Brain pericyte (primary cell): ENCODE measurements at regions not wholly inside any gene's neighbourhood (a gene's known extent, or its start where the extent isn't known, plus 50 kb on each side); places are given as distances from the start of the nearest gene placed in this dataset.
A peak's percentile ranks its signal among the peaks of the same experiment; 100 is the strongest.
"Not testable (repeated sequence)": the region's sequence is repeated elsewhere in the genome, so short reads cannot be mapped to it uniquely, and the experiment has no call there.

Experiments
- DNase-seq: peaks from one replicate; pipeline ENCODE4 v3.0.0-alpha.2; 2012; ENCODE audit warnings: low read depth, low spot score

DNA sequence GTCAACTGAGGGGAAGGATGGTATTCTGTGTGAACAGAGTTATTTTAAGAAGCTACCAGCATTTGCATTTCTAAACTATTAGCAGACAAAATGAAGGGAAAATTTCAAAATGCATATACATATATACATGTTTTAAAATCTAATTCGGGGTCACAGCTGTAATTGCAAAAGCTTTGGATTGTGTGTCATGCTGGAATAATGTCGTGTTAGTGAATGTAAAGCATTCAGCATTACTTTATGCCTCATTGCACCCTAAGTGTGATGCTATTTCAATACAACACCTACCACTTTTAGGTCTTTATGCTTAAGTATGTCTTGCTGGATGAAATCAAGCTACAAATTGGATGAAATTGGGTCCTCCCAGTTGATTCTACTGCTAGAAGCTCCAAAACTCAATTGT, 687.6 kb upstream of the MEF2C start:
- DNase-seq, result no peak

DNA sequence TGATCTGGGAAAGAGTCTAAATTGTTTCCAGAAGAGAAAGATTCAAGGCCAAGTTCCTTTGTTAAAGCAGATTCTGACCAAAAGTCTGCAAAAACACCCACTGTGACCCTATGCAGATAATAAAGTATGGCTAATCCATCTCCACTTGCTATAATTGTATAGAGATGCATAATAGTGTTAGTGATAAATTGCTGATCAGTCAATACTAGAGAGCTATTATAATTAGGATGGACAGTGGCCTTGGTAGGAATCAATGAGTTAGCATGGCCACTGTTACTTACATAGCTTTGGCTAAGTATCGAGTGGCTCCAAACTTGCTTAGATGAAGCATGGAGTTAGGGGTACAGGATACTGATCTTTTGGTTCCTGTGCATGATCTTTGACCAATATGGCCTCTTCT, 683.4 kb upstream of the MEF2C start:
- DNase-seq, result no peak

DNA sequence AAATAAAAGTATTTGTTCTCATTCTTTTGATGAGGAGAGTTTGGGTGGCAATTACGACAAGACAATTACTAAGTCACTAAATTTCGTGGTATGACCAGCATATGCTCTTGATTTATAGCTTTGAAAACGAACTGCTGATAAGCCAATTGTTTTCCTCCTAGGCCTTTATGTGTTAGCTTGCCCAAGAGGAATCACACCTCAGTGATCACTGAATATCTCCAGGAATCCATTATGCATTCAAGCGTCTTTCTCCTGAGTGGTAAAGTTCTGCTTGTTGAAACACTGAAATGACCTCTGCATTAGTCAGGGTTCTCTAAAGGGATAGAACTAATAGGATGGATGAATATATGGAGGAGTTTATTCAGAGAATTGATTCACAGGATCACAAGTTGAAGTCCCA, 677.7 kb upstream of the MEF2C start:
- no peak for DNase-seq

DNA sequence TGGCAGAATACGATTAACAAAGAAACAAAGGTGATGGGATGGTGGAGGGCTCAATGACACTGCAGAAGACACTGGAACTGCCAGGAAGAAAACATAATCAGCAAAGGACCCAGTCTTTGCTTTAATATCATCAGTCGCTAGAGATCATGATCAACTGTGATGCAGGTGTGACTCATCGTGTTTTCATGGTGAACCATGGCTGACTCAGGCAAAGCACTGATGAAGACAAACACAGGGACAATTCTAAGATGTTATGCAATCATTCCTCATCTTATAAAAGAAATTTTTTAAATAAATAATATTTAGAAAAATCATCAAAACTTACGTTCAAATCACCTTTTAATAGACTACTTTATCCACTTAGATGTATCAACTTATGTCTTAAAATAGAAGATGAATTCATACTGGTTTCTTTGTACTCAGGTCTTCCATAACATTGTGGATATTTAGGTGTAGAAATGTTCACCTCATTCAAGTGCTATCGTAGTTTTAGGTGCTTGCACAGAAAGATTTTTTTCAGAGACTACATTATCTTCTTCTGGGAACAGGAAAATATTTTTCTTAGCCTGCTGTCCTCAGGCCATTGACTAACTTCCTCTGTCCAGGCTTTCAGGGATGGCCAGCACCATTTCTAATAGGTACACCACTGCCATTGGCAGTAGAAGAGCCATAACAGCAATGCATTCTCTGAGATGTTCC, 673.4 kb upstream of the MEF2C start:
- DNase-seq, result peak; percentile 6

DNA sequence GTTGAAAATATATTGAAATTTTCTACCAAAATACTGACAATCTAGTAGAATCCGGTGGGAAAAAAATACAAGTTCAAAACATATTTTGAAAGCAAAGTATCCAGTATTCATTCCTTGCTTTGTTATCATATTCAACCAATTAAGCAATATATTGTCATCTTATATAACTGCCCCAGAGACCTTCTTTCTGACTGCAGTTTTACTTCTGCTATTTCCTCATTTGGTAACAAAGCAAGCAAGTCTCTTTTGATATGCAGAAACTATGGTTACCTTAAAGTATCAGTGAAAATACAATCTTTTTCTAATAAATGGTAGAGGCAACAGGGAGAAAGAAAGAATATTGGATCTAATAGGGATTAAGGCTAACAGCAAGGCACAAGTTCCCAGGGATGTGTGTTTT, 663.7 kb upstream of the MEF2C start:
- no peak for DNase-seq

DNA sequence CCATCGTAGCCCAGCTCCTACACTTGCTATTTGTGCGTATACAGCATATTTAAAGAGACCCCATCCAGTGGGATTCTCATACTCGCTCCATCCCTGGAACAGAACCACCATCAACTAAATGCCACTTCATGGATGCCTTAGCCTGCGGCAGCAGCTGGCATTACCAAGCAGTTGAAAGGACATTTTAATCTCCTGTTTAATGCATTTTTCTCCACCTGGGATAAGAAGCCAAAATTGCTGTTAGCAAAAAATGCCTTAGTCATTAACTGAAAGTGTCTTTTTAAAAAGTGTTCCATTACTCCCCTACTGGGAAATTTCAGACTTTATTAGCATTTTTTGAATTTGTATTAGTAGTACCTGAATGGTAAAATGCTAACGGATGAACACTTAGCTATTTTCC, 662.6 kb upstream of the MEF2C start:
- no peak for DNase-seq

DNA sequence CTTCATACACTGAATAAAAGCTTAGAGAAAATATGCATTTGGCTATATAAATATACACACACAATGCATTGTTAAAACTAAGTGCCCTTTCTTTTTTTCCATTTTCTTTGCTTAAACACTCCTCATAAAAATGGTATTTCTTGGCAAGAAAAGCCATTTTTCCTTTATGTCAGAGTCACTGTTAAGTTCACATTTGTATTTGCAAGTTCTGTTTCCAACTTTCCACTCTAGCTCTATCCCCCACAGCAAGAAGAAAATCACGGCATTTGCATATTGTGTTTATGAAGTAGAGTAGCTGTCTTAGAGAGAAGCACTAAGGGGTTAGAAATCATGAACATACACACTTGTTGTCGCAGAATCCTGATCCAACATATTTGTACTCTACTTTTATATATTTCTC, 662.1 kb upstream of the MEF2C start:
- no peak for DNase-seq

DNA sequence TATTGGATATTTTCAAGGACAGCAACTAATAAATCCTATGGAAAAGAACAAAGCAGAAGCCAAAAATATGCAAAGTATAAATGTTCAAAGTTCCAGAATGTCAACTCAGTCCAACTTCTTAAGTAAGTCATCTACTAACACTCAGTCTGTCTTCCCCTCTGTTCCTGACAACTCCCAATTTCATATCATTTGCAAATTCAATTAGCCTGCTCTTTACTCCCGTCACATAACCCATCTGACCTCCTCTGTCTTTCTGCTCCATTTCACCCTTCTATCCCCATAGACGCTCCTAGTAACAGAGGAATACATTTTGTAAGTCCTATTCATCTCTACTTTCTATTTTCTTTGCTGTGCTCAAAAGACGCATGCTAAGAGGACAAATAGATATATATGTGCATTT, 659.8 kb upstream of the MEF2C start:
- DNase-seq, result no peak

DNA sequence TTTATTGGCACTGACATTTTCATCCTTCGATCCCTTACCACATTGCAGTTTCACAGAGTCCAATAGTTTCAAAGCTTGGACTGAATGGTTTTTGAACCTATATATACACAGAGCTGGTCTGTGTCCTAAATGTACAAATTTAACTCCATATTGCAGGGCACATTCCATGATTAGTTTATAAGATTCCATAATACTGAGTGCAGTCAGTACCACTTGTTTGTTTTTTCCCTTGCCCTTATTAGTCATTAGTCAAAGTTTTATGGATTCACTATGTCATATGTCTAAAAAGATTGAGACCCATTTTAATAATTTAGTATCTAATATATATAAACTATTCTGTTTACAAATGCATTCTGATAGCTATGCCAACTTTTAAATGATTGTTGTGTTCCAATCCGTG, 654.8 kb upstream of the MEF2C start:
- no peak for DNase-seq

DNA sequence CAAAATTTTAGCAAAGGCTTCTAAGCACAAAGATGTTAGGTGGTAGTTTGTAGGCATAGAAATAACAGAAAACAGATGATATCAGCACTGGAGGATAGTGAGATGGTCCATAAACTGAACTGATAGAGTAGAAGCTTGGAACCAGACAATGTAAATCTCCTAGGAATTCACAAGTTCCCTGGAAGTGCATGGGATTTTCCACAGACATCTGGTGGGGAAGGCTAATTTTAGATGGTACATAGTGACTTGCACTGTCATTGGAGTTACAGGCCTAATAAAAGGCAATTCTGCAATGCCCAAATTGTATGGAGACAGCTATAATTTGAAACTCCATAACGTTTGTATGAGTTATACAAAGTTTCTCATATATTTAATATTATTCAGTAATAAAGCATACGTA, 653.0 kb upstream of the MEF2C start:
- DNase-seq, result no peak

DNA sequence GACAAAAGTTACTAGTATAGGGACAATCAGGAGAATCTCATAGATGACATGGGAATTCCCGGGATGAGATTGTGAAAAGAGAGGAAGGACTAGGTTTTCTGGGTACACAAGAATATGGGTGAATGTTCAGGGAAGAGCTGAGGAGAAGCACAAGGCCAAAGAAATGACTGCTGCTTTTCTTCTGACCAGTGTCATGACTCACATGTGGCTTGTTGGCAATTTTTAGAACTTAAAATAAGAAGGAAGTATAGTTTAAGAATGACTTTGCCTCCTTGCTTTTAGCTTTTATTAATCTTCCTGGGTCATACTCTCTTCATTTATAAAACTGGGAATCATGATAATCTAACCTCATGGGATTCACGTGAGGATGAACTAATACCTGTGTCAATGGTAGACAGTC, 652.4 kb upstream of the MEF2C start:
- no peak for DNase-seq

DNA sequence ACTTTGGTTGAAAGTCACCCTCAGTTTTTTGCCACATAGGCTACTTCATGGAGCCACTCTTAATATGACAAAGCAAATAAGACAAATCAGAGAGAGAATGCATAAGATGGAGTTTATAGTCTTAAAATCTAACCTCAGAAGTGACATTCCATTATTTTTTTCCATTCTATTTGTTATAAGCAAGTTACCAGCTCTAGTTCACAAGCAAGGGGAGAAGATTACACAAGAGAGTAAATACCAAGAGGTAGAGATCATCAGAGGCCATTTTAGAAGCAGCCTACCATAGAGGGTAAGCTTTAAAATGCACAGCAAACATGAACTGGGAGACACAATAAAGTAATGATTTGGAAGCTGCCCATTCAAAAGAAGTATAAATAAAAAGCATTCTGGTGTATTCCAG, 651.3 kb upstream of the MEF2C start:
- no peak for DNase-seq

DNA sequence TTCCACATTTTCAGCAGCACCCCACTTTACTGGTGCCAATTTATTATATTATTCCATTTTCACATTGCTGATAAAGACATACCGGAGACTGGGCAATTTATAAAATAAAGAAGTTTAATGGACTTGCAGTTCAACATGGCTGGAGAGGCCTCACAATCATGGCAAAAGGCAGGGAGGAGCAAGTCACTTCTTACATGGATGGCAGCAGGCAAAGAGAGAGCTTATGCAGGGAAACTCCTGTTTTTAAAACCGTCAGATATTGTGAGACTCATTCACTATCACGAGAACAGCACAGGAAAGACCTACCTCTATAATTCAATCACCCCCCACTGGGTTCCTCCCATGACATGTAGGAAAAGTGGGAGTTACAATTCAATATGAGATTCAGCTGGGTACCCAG, 641.8 kb upstream of the MEF2C start:
- DNase-seq, result no peak

DNA sequence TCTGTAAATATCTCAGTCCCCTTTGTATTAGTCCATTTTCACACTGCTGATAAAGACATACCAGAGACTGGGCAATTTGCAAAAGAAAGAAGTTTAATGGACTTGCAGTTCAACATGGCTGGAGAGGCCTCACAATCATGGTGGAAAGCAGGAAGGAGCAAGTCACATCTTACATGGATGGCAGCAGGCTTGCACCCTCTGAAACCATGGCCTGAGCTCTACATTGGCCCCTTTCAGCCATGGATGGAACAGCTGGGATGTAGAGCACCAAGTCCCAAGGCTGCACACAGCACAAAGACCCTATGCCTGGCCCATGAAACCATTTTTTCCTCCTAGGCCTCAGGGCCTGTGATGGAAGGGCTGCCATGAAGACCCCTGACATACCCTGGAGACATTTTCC, 640.9 kb upstream of the MEF2C start:
- DNase-seq, result not testable (repeated sequence)

DNA sequence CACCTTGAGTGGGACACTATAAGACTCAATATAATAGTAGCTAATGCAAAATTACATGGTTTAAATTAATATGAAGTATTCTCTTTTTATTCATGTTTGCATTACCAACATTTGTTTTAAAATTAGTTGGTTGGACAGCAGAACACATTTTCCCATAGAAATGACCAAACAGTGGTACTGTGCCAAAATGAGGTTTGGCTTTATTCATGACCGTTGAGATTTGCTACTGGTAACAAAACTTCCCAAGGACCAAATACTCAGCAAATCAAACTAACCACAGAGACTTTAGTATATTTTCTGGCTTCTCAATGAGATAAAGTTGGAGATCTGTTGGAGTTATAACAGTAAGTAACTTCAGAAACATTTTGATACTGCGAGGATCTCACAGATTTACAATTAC, 637.8 kb upstream of the MEF2C start:
- DNase-seq, result no peak

DNA sequence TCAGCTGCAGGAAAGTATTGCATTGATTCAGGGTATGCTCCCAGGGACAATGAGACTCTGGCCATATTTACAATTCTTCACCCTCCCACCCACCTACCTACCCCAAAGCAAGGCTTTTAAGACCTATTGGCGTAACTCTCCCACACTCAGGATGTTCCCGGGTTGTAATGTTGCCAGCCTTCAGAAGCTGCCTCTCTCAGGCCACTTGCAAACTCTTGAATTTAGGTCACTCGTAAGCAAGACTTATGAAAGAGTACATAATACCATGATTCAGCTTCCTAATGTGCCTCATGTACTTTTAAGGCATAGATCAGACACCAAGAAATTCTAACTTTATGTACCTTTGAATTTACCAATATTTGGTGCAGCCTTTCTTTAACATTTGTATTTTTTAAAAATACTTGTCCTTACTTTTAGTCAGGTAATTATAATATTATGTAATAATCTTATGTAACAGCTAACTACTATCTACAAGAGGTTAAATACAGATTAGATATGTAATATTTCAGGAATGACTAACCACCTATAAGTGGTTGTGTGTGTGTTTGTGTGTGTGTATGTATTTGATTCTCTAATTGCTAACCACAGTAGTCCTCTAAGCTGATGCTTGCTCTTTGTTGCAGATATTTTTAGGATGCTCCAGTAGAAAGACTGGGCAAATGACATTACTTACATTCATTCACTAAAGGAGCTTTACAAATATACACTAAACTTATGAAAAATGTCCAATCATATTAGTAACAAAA, 630.5 kb upstream of the MEF2C start:
- DNase-seq, result no peak

DNA sequence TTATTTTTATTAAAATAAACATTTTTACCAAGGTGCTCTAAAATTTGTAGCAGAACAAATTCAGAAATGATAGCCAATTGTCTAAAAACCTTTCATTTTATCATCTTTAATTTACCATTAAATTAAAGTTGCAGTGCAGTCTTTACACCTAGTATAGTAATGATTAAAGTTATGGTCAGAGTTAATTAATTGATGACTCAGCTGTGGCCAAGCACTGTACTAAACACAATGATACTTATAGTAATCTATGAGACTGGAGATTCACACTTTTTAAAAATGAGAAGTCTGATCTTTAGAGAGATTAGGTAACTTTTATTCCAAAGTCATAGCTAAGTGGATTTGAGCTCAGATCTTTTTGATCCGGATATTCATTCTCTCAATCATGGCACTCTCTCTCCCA, 621.1 kb upstream of the MEF2C start:
- DNase-seq, result no peak

DNA sequence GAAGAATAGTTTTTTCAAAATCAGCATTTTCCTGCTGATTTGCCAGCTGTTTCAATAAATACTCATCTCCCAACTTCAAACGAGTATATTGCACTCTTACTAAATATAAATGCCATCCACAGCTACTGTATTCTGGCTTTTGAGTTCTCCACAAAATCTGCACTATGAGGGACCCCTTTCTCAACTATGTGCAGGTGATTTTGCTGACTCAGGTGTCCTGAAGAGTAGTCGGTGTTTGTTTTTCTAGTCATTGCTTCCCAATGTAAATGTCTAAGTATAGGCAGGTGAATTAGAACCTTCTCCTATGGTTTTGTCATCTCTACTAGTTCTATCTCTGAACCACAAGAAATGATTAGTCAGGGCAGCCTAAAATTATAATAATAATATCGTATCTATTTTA, 616.8 kb upstream of the MEF2C start:
- no peak for DNase-seq

DNA sequence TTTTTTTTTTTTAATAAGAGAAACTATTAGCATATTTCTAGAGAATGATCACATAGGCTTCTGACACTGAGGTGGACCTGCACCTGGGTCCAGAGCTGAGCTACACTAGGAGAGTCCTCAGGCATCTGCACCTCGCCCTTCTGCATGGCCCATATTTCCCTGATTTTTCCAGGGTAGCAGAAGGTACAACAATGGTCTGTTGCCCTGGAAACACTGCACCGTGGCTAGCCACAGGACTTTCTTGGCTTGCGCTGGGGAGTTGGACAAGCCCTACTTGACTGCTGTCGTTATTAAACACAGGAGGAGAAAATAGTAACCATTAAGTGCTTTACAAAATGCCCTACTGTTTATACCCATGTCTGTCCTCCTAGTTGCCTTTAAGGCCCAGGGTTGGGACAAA, 615.7 kb upstream of the MEF2C start:
- DNase-seq, result no peak

DNA sequence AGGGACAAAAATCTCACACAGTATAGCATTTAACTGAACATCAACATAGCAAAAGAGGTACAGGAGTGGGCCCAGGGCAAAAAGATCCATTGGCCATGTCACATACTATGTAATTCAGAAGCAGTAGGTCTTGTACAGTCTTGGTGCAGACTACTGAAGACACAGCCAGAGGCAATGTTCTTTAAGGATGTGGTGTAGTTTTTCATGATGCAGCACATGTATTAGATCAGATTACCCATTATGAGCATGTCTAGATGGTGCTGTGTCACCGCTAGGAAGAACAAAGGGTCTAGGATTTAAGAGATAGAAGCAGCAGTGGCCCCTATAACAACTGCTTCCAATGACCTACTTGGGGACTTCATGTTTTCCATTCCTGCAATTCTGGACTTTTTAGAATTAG, 610.4 kb upstream of the MEF2C start:
- no peak for DNase-seq

DNA sequence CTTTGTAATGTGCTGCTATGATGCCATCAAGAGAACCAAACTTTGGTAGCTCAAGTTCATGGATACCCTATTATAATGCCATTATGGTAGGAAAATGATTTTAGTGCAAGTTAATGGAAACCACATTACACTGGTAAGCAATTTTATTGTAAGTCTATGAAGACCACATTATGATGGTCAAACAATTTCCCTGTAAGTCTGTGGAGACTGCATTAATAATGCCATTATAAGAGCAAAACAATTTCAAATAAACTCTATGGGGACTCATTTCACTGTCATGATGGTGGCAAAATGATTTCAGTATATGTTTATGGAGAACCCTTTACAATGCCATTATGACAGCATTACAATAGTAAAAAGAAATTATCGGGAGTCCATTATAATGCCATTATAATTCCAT, 602.0 kb upstream of the MEF2C start:
- DNase-seq, result no peak

DNA sequence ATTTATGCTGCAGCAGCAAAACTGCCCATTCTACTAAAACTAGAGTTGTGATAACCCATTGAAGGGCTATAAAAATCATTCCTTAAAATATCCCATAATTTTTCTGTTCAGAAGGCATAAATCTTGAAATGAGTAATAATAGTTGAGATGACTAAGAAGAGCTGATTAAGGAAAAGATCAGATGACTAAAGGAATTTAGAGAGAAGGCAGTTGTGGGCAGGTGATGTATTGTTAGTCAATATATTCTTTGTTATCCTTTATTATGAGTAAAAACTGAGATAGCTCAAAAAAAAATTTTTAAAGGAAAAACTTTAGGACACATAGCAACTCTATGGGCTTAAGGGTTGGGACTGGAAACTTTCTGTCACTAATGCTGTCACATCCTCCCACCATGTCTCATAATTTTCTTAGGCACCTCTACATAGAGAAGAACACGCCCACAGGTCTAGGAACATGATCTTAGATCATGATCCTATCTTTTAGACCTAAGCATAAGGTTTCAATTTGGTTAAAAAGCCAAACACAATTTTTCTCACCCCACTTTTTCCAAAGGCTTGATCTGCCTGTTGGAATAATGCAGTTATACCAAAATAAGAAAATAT, 597.5 kb upstream of the MEF2C start:
- DNase-seq, result no peak

DNA sequence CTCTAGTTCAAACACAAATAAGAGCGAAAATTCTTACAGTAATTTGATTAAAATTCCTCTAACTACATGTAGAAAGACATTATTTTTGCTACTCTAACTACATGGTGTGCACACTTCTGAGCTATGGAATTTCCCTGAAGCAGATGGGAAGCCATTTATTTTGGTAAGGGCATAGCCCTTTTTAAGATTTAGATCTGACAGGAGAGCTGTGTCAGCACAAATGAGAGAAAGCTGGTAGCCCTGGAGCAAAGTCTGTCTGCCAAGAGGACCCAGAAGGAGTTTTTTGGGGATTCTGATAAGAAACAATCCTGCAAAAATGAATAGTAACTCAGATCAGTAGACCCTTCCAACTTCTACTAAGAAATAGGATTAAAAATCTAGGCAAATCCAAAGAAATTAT, 595.9 kb upstream of the MEF2C start:
- no peak for DNase-seq
